ENCODE measurements at regions not wholly inside any gene's neighbourhood (a gene's known extent, or its start where the extent isn't known, plus 50 kb on each side); places are given as distances from the start of the nearest gene placed in this dataset.

- H3K4me1 ChIP-seq: no peaks in the 10 kb centered on the region
- no peaks in the 10 kb centered on the region for H3K9me3 ChIP-seq
- WGBS, 2 donors (ENCODE audit: low coverage in 1 of 2): 93 to 94% methylated on average over 5 of the region's 5 CpGs
- no peak overlapping the region for H3K4me3 ChIP-seq
- ATAC-seq: no peak
- no peaks in the 10 kb centered on the region for H3K27me3 ChIP-seq
- no peaks in the 10 kb centered on the region for H3K36me3 ChIP-seq
- H3K27ac ChIP-seq: no peak overlapping the region
- TF ChIP-seq POLR2A (IDR thresholded peaks at IDR 0.05): no peak
Measured at GRCh38 chr2:66327066-66327740, 107.7 kb upstream of the MEIS1 start.

GRCh38 chr2:66324909-66325528 is 109.9 kb upstream of the MEIS1 start:
- TF ChIP-seq POLR2A (IDR thresholded peaks at IDR 0.05) (no peak), CTCF (IDR thresholded peaks at IDR 0.05) (no peak), EP300 (IDR thresholded peaks at IDR 0.05) (no peak), POLR2AphosphoS5 (IDR thresholded peaks at IDR 0.05) (no peak)
- no peak overlapping the region for H3K4me3 ChIP-seq
- ATAC-seq: no peak
- H3K36me3 ChIP-seq: no peaks in the 10 kb centered on the region
- 78 to 100% methylated on average over 3 to 4 of the region's 4 CpGs for WGBS, 2 donors (ENCODE audit: low coverage in 1 of 2)
- no peaks in the 10 kb centered on the region for H3K9me3 ChIP-seq
- no peaks in the 10 kb centered on the region for H3K27me3 ChIP-seq
- H3K27ac ChIP-seq: no peak overlapping the region
- H3K4me1 ChIP-seq: no peaks in the 10 kb centered on the region

GRCh38 chr2:66324356-66324755 is 110.6 kb upstream of the MEIS1 start:
- no peak for ATAC-seq
- Histone ChIP-seq H3K36me3 (no peaks in the 10 kb centered on the region), H3K27me3 (no peaks in the 10 kb centered on the region), H3K9me3 (no peaks in the 10 kb centered on the region), H3K27ac (no peak overlapping the region), H3K4me3 (no peak overlapping the region), H3K4me1 (no peaks in the 10 kb centered on the region)
- whole genome bisulfite sequencing, 2 donors (ENCODE audit: low coverage in 1 of 2): 86 to 94% methylated on average over 6 of the region's 6 CpGs
- no peak for TF ChIP-seq POLR2AphosphoS5 (IDR thresholded peaks at IDR 0.05)
- no peak for TF ChIP-seq EP300 (IDR thresholded peaks at IDR 0.05)
- TF ChIP-seq POLR2A (IDR thresholded peaks at IDR 0.05): no peak
- no peak for TF ChIP-seq CTCF (IDR thresholded peaks at IDR 0.05)

GRCh38 chr2:66323406-66323805 is 111.5 kb upstream of the MEIS1 start:
- no peak for TF ChIP-seq POLR2AphosphoS5 (IDR thresholded peaks at IDR 0.05)
- no peak for TF ChIP-seq EP300 (IDR thresholded peaks at IDR 0.05)
- TF ChIP-seq POLR2A (IDR thresholded peaks at IDR 0.05): no peak
- no peak for TF ChIP-seq CTCF (IDR thresholded peaks at IDR 0.05)
- H3K4me1 ChIP-seq: no peaks in the 10 kb centered on the region
- H3K9me3 ChIP-seq: no peaks in the 10 kb centered on the region
- no peak overlapping the region for H3K4me3 ChIP-seq
- H3K27ac ChIP-seq: no peak overlapping the region
- 42 to 48% methylated on average over 2 to 8 of the region's 8 CpGs for WGBS, 2 donors (ENCODE audit: low coverage in 1 of 2)
- no peak for ATAC-seq
- no peaks in the 10 kb centered on the region for H3K36me3 ChIP-seq
- no peaks in the 10 kb centered on the region for H3K27me3 ChIP-seq

GRCh38 chr2:66322506-66323260 is 112.2 kb upstream of the MEIS1 start:
- TF ChIP-seq POLR2AphosphoS5 (IDR thresholded peaks at IDR 0.05) (no peak), POLR2A (IDR thresholded peaks at IDR 0.05) (no peak), EP300 (IDR thresholded peaks at IDR 0.05) (no peak), CTCF (IDR thresholded peaks at IDR 0.05) (no peak)
- WGBS, 2 donors (ENCODE audit: low coverage in 1 of 2): 64 to 70% methylated on average over 8 to 9 of the region's 9 CpGs

More at GRCh38 chr2:66322506-66323260, 112.2 kb upstream of the MEIS1 start:
- H3K9me3 ChIP-seq: no peaks in the 10 kb centered on the region
- H3K4me3 ChIP-seq: no peak overlapping the region
- no peak for ATAC-seq
- no peaks in the 10 kb centered on the region for H3K27me3 ChIP-seq
- H3K27ac ChIP-seq: no peak overlapping the region
- H3K4me1 ChIP-seq: no peaks in the 10 kb centered on the region
- H3K36me3 ChIP-seq: no peaks in the 10 kb centered on the region

Data from gastroesophageal sphincter (tissue), 4 donors.